ENCODE measurements at regions not wholly inside any gene's neighbourhood (a gene's known extent, or its start where the extent isn't known, plus 50 kb on each side); places are given as distances from the start of the nearest gene placed in this dataset.
A peak's percentile ranks its signal among the peaks of the same experiment; 100 is the strongest.

GRCh38 chr16:87552072-87552718, 50.1 kb upstream of the JPH3 start:
- H3K9ac ChIP-seq (ENCODE audit: low read length), result no peak overlapping the region
- H4K20me1 ChIP-seq (ENCODE audit: insufficient read depth, low read length), result no peaks in the 10 kb centered on the region
- no peaks in the 10 kb centered on the region for H3K4me1 ChIP-seq (ENCODE audit: low read length)
- H3K36me3 ChIP-seq (replicated peaks; ENCODE audit: low read depth, low read length), result no peaks in the 10 kb centered on the region
- H3K4me2 ChIP-seq (ENCODE audit: low read length), result no peak overlapping the region
- H3K27ac ChIP-seq (ENCODE audit: low read length), result no peak overlapping the region
- H3K79me2 ChIP-seq (ENCODE audit: low read length), result no peaks in the 10 kb centered on the region
- no peak overlapping the region for H2AFZ ChIP-seq (ENCODE audit: low read depth, low read length)
- TF ChIP-seq EZH2phosphoT487 (IDR thresholded peaks at IDR 0.05; ENCODE audit: low read depth), result no peak
- H3K9me3 ChIP-seq (ENCODE audit: insufficient read depth, low read length), result no peaks in the 10 kb centered on the region
- peaks cover 24% of the 10 kb centered on the region for H3K27me3 ChIP-seq (ENCODE audit: low read depth, low read length)
- H3K4me3 ChIP-seq (ENCODE audit: low read length), result no peak overlapping the region

- TF ChIP-seq, protein P1, sequence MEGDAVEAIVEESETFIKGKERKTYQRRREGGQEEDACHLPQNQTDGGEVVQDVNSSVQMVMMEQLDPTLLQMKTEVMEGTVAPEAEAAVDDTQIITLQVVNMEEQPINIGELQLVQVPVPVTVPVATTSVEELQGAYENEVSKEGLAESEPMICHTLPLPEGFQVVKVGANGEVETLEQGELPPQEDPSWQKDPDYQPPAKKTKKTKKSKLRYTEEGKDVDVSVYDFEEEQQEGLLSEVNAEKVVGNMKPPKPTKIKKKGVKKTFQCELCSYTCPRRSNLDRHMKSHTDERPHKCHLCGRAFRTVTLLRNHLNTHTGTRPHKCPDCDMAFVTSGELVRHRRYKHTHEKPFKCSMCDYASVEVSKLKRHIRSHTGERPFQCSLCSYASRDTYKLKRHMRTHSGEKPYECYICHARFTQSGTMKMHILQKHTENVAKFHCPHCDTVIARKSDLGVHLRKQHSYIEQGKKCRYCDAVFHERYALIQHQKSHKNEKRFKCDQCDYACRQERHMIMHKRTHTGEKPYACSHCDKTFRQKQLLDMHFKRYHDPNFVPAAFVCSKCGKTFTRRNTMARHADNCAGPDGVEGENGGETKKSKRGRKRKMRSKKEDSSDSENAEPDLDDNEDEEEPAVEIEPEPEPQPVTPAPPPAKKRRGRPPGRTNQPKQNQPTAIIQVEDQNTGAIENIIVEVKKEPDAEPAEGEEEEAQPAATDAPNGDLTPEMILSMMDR (IDR thresholded peaks at IDR 0.05; ENCODE audit: low read depth, low read length), result no peak
- TF ChIP-seq EZH2phosphoT487 (IDR thresholded peaks at IDR 0.05; ENCODE audit: low read depth), result no peak
- Histone ChIP-seq H3K4me1 (ENCODE audit: low read length) (no peaks in the 10 kb centered on the region), H2AFZ (ENCODE audit: low read depth, low read length) (no peak overlapping the region), H3K9me3 (ENCODE audit: insufficient read depth, low read length) (no peaks in the 10 kb centered on the region), H3K36me3 (replicated peaks; ENCODE audit: low read depth, low read length) (no peaks in the 10 kb centered on the region), H4K20me1 (ENCODE audit: insufficient read depth, low read length) (no peaks in the 10 kb centered on the region), H3K4me3 (ENCODE audit: low read length) (no peak overlapping the region), H3K4me2 (ENCODE audit: low read length) (no peak overlapping the region), H3K27me3 (ENCODE audit: low read depth, low read length) (peaks cover 21% of the 10 kb centered on the region), H3K9ac (ENCODE audit: low read length) (no peak overlapping the region), H3K79me2 (ENCODE audit: low read length) (no peaks in the 10 kb centered on the region), H3K27ac (ENCODE audit: low read length) (no peak overlapping the region)
These were observed 50.8 kb upstream of the JPH3 start for GRCh38 chr16:87551487-87551886.

DNA sequence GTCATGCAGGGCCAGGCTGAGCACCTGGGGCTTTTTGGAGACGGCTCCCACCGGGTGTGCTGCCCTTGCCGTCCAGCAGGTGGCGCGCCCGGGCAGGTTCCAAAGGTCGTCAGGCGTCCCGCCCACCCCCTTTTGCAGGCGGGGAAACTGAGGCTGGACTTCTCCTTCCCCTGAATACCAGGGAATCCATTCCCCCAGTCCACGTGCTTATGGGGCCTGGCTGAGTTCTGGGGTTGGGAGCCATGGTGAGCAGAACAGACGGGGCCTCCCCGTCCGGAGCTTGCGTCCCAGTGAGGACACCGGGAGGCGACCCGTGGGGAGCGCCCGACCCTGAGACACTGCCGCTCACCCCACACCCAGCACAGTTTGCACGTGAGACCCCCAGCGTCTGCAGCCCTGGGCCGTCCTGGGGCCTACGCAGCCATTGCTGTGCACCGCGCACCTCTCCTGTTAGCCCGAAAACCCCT, 51.8 kb upstream of the JPH3 start:
- Histone ChIP-seq H3K27me3 (ENCODE audit: low read depth, low read length) (peaks cover 25% of the 10 kb centered on the region), H4K20me1 (ENCODE audit: insufficient read depth, low read length) (no peaks in the 10 kb centered on the region), H3K4me3 (ENCODE audit: low read length) (no peak overlapping the region), H3K4me1 (ENCODE audit: low read length) (no peaks in the 10 kb centered on the region), H3K79me2 (ENCODE audit: low read length) (no peaks in the 10 kb centered on the region), H3K27ac (ENCODE audit: low read length) (no peak overlapping the region), H3K4me2 (ENCODE audit: low read length) (no peak overlapping the region), H3K9me3 (ENCODE audit: insufficient read depth, low read length) (no peaks in the 10 kb centered on the region), H3K9ac (ENCODE audit: low read length) (no peak overlapping the region), H3K36me3 (replicated peaks; ENCODE audit: low read depth, low read length) (no peaks in the 10 kb centered on the region), H2AFZ (ENCODE audit: low read depth, low read length) (no peak overlapping the region)
- TF ChIP-seq, protein P1 (IDR thresholded peaks at IDR 0.05; ENCODE audit: low read depth, low read length), result peak; percentile 88
- no peak for TF ChIP-seq EZH2phosphoT487 (IDR thresholded peaks at IDR 0.05; ENCODE audit: low read depth)

GRCh38 chr16:87549627-87550494, 52.4 kb upstream of the JPH3 start:
- TF ChIP-seq, protein P1 (IDR thresholded peaks at IDR 0.05; ENCODE audit: low read depth, low read length), result no peak
- H3K79me2 ChIP-seq (ENCODE audit: low read length), result no peaks in the 10 kb centered on the region
- H3K9me3 ChIP-seq (ENCODE audit: insufficient read depth, low read length), result no peaks in the 10 kb centered on the region
- H3K4me3 ChIP-seq (ENCODE audit: low read length), result no peak overlapping the region
- no peak overlapping the region for H3K4me2 ChIP-seq (ENCODE audit: low read length)
- no peaks in the 10 kb centered on the region for H3K36me3 ChIP-seq (replicated peaks; ENCODE audit: low read depth, low read length)
- H3K27me3 ChIP-seq (ENCODE audit: low read depth, low read length), result peaks cover 25% of the 10 kb centered on the region
- no peak overlapping the region for H2AFZ ChIP-seq (ENCODE audit: low read depth, low read length)
- H4K20me1 ChIP-seq (ENCODE audit: insufficient read depth, low read length), result no peaks in the 10 kb centered on the region
- no peak overlapping the region for H3K27ac ChIP-seq (ENCODE audit: low read length)
- H3K9ac ChIP-seq (ENCODE audit: low read length), result no peak overlapping the region
- no peaks in the 10 kb centered on the region for H3K4me1 ChIP-seq (ENCODE audit: low read length)

All from OCI-LY3 (cell line).